GM12865 (cell line): ENCODE measurements at regions not wholly inside any gene's neighbourhood (a gene's known extent, or its start where the extent isn't known, plus 50 kb on each side); places are given as distances from the start of the nearest gene placed in this dataset.

Source experiments
- DNase-seq: peaks from one replicate; pipeline ENCODE4 v3.0.0; 2010; ENCODE audit warnings: low read depth
- H3K4me3 ChIP-seq: 2 replicates; pipeline ENCODE4 v1.5.1; 2011; ENCODE audit warnings: mild to moderate bottlenecking, low read depth, low read length, control low read depth
- CTCF ChIP-seq: IDR thresholded peaks from 2 replicates; pipeline ENCODE4 v1.5.1; 2011; ENCODE audit warnings: low read length, control low read depth, low read depth, inconsistent platforms; ENCODE audit not compliant: insufficient read depth; ENCODE audit errors: missing control alignments

GRCh38 chr13:104833221-104833620, 1702.2 kb downstream of the EFNB2 start:
- H3K4me3 ChIP-seq: no peak overlapping the region
- no peak for TF ChIP-seq CTCF
- DNase-seq: no peak

GRCh38 chr13:104832231-104832630, 1703.2 kb downstream of the EFNB2 start:
- H3K4me3 ChIP-seq: no peak overlapping the region
- no peak for DNase-seq
- TF ChIP-seq CTCF: no peak

- TF ChIP-seq CTCF: no peak
- no peak overlapping the region for H3K4me3 ChIP-seq
- DNase-seq: no peak
Measured at GRCh38 chr13:104831831-104832230, 1703.6 kb downstream of the EFNB2 start.

GRCh38 chr13:104823709-104824108, 1711.8 kb downstream of the EFNB2 start:
- TF ChIP-seq CTCF: no peak
- H3K4me3 ChIP-seq: no peak overlapping the region
- DNase-seq: no peak

- no peak for TF ChIP-seq CTCF
- DNase-seq: no peak
- H3K4me3 ChIP-seq: no peak overlapping the region
Measured at GRCh38 chr13:104823071-104823470, 1712.4 kb downstream of the EFNB2 start.

- no peak for DNase-seq
- no peak overlapping the region for H3K4me3 ChIP-seq
- no peak for TF ChIP-seq CTCF
Measured at GRCh38 chr13:104817271-104817670, 1718.2 kb downstream of the EFNB2 start.

- no peak overlapping the region for H3K4me3 ChIP-seq
- TF ChIP-seq CTCF: no peak
- DNase-seq: no peak
Measured at GRCh38 chr13:104816726-104817125, 1718.7 kb downstream of the EFNB2 start.
